Superior temporal gyrus (tissue), 1 donor: ENCODE measurements at regions not wholly inside any gene's neighbourhood (a gene's known extent, or its start where the extent isn't known, plus 50 kb on each side); places are given as distances from the start of the nearest gene placed in this dataset.
"Not testable (repeated sequence)": the region's sequence is repeated elsewhere in the genome, so short reads cannot be mapped to it uniquely, and the experiment has no call there.

Experiments
- DNase-seq: peaks from one replicate; pipeline ENCODE4 v3.0.0-alpha.2; 2016; ENCODE audit errors: extremely low spot score

- DNase-seq, result peak; percentile 24
Measured at GRCh38 chr2:236415684-236416444, 151.7 kb upstream of the ASB18 start.

GRCh38 chr2:236417150-236417549 lies 152.5 kb upstream of the ACKR3 start:
- DNase-seq, result no peak

DNA sequence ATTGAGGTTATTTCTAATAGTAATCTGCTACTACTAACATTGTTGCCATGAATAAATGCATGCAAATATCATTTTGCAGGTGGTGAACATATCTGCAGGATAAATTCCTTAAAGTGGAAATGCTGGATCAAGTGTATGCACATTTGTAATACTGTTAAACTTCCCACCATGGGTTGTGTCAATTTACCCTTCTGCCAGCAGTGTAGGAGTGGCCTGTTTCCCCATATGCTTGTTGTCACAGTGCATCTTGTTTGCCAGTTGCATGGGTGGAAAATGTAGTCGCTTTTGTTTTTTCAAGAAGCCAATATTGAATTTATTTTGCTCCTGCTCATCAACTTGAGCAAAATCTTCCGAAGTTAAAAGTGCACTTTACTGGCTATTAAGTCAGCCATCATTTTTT lies 139.0 kb upstream of the ACKR3 start:
- DNase-seq, result no peak

GRCh38 chr2:236434593-236434992 lies 135.0 kb upstream of the ACKR3 start:
- no peak for DNase-seq

- DNase-seq, result no peak
Measured at GRCh38 chr2:236440110-236440881, 129.3 kb upstream of the ACKR3 start.

- no peak for DNase-seq
Measured at GRCh38 chr2:236444187-236444586, 125.4 kb upstream of the ACKR3 start.

GRCh38 chr2:236445678-236446077 lies 123.9 kb upstream of the ACKR3 start:
- DNase-seq, result no peak

- DNase-seq, result no peak
Measured at GRCh38 chr2:236446521-236446920, 123.1 kb upstream of the ACKR3 start.

GRCh38 chr2:236449167-236449761 lies 120.4 kb upstream of the ACKR3 start:
- DNase-seq, result no peak

GRCh38 chr2:236452238-236452637 lies 117.4 kb upstream of the ACKR3 start:
- DNase-seq, result no peak

- DNase-seq, result no peak
Measured at GRCh38 chr2:236454076-236454475, 115.5 kb upstream of the ACKR3 start.

DNA sequence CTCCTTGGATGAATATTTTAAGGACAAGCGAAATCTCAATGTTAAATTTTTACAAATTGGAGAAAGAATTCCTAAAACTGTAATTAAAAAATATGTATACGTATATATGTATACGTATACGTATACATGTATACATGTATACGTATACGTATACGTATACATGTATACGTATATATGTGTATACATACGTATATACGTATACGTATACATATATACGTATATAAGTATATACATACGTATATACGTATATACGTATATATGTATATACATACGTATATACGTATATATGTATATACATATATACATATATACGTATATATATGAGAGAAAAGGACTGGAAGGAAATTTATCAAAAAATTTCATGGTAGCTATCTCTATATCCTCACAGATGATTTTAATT lies 110.2 kb upstream of the ACKR3 start:
- no peak for DNase-seq

- no peak for DNase-seq
Measured at GRCh38 chr2:236464140-236464539, 105.5 kb upstream of the ACKR3 start.

GRCh38 chr2:236472720-236473495 lies 96.7 kb upstream of the ACKR3 start:
- DNase-seq, result no peak

DNA sequence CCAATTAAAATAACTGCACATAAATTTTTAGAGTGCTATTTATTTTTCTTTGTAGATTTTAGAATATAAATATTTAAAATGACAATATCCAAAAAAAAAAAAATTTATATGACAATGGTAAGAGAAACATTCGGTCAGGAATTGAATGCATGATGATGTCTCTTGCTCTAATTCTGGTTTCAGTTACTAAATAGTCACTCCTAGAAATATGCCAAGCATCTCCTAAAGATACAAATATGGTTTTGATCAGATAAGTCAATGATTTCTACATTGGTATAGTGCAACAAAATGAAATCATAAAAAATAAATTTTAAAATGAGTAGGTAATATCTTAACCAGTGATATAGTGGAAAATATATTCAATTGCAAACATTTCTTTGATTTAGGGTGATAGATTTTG lies 95.9 kb upstream of the ACKR3 start:
- DNase-seq, result no peak

GRCh38 chr2:236479814-236480213 lies 89.8 kb upstream of the ACKR3 start:
- no peak for DNase-seq

DNA sequence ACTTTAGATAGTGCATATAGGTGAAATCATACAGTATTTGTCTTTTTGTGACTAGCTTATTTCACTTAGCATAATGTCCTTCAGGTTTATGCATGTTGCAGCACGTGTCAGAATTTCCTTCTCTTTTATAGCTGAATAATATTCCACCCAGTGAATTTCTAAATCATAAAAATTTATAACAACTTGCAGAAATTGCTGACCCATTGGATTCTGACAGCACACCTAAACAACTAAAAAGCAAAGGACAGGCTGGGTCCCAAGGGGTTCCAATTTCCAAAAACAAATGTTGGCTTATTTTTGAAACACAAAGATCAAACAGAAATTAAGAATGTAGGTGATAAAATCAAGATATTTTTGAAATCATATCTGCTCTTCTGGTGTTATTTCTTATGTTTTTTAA lies 86.5 kb upstream of the ACKR3 start:
- DNase-seq, result no peak

- no peak for DNase-seq
Measured at GRCh38 chr2:236485519-236485918, 84.1 kb upstream of the ACKR3 start.

- DNase-seq, result not testable (repeated sequence)
Measured at GRCh38 chr2:236489083-236489482, 80.5 kb upstream of the ACKR3 start.

GRCh38 chr2:236489895-236490404 lies 79.7 kb upstream of the ACKR3 start:
- no peak for DNase-seq

GRCh38 chr2:236496340-236496739 lies 73.3 kb upstream of the ACKR3 start:
- no peak for DNase-seq

- no peak for DNase-seq
Measured at GRCh38 chr2:236498369-236498768, 71.3 kb upstream of the ACKR3 start.
